Kasumi-1 (cell line): ENCODE measurements at regions not wholly inside any gene's neighbourhood (a gene's known extent, or its start where the extent isn't known, plus 50 kb on each side); places are given as distances from the start of the nearest gene placed in this dataset.
"Not testable (repeated sequence)": the region's sequence is repeated elsewhere in the genome, so short reads cannot be mapped to it uniquely, and the experiment has no call there.

ENCODE experiments used
- DNase-seq, 2 experiments: peaks; one replicate each; lab custom pipeline; 2025; lab: John Stamatoyannopoulos, UW

DNA sequence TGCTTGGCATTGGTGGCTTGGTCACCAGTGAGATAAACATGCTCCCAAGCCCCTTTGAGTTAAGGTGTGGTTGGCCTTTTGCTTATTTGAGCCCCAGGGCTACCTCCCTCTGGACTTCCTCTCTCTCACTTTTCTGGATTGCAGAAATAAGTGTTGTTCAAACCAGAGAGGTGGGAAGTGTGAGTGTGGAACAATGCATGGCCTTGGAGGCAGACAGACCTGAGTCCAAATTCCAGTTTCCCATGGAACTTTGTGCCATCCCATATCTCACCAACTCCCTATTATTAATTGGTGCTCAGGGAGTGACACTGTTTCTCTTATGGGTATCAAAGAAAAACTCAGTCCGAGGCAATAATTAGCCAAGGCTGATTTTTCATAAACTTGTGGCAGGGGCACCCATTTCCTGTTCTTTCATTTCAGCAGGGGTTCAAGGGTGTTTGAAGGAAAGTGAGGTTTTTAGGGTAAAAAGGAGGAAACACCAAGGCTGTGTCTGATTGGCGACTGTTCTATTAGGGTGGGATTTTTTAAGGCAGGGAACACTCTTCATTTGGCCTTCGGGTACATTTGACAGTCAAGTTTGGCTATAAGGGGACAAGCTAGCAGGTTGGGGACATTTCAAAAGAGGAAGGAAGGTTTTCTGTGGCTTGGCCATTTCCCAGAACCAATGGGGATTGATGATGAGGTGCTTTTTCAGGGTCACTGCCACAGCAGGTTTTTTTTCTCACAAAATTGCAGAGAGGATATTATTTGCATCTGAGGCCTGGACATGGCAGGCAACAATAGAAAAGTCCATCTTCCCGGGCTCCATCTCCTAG, 148.8 kb upstream of the NPY start:
- no peak for DNase-seq

DNA sequence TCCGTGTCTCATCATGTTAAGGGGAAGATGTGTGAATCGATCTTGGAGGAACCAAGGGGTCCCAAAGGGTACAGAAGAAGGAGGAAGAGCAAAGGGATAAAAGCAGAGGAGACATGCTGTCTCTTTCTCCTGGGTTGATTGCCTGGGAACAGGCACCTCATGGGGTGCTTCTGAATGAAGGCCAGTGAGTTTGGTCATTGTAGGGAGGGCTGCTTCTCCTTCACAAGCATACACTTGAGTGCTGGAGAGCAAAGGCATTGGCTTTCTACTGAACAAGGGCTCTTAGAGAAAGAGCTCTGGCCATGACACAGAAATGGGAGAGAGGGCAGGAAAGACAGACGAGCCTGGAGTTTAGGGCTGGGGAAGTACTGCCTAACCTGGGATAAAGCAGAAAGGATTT, 146.7 kb upstream of the NPY start:
- no peak for DNase-seq

DNA sequence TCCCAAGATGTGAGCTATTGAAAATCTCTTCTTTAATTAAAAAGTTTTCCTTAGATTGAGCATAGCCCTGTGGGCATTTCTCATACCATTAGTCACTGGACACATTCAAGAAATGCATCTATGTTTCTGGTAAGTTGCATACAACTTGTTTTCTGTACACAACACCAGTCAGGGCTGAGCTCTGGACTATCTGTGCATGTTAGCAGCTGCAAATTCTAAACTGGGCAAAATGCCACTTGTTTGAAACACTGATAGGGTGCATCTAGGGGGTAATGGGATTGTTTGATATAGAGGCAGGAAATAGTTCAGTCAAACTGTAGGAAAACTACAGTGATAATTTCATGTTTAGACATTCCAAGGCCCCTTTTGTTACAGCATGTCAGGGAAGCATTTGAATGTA, 145.6 kb upstream of the NPY start:
- DNase-seq = no peak

DNA sequence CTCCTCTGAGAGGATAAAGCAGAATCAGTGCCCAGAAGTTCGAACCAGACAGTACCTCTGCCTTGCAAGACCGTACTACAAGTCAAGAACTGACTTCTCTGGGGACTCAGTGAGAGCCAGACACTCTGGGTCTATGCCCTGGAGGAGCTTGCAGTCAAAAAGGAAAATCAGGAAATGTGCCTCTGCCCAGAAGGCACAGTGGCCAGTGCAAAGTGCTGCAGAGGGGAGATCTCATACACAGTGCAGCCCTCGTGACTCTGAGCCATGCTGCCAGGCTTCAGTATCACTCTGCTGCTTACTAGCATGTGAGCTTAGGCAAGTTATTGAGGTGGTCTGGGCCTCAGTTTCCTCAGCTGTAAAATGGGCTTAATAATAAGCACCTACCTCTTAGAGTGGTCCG, 144.0 kb upstream of the NPY start:
- no peak for DNase-seq

DNA sequence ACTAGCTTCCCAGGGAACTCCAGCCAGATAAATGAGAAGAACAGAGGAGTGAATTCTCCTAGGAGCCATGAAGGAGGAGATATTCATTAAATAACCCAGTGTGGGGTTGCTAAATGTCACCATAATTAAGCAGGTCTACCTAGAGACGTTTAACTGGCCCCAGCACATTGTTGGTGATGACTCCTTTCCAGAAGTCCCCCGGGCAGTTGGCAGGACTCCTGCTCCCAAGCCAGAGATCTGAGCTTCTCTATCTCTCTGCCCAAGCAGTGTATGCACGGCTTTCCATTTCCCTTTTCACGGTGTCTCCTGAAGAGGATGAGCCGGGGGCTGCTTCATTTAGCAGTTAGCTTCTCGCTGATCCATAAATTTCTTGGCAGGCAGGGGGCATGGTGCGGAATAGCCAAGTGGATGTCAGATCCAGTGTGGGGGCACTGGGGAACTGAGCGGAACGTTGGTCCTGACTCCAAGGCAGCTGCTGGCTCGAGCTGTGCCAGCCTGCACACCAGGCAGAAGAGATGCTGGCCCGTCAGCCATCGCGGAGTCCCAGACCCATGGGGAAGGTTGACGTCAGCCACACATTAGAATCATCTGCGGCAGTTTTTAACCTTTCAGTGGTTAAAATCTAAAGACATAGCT, 142.0 kb upstream of the NPY start:
- DNase-seq = no peak

DNA sequence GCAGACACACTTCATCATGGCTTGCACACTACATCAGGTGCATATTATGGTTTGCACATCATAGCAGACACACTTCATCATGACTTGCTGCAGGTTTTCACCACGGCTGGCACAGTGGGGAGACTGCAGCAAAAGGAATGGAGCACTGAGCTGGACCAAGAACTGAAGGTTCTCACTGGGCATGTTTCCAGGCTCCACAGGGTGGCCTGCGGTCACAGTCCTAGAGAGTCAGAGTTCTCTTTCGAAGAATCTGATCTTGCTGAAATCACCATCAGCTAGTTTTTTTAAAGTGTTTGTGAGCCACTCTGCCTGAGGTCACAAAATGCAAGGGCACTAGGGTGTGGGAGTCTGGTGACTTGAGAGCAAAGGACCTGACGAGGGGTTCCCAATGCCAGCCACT, 140.4 kb upstream of the NPY start:
- DNase-seq = no peak

DNA sequence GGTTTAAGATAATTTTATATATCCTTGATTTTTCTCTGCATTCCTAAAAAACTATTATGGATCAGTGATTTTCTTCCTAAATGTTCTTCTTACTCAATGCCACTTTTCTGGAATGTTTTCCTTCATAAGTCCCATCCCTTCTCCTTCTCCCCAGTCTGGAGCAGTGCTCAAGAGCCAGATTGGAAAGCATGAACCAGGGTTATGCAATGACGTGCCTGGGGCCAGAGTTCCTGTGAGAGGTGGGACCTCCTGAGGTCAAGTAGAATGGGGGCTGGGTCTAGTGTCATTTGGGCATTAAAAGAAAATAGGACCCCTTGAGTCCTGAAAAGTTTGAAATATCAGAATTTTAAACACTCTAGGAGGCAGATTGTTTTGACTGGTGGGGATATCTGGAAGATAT, 132.0 kb upstream of the NPY start:
- DNase-seq = no peak

DNA sequence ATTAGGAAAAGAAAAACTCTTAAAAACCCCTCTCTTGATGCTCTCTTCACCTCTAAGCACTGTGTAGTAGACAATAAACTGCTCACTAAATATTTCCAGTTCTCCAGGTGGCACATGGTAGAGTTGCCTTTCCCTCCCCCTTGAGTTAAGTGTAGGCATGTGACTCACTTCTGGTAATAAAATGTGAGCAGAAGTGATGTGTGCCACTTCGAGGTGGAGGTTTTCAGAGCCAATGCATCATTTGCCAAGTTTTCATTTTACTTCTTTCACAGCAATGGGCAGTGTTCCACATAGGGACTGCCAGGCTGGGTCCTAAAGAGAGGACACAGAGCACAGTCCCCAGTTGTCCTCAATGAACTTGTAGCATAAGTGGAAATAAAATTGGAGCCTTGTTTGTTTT, 131.6 kb upstream of the NPY start:
- DNase-seq = no peak

DNA sequence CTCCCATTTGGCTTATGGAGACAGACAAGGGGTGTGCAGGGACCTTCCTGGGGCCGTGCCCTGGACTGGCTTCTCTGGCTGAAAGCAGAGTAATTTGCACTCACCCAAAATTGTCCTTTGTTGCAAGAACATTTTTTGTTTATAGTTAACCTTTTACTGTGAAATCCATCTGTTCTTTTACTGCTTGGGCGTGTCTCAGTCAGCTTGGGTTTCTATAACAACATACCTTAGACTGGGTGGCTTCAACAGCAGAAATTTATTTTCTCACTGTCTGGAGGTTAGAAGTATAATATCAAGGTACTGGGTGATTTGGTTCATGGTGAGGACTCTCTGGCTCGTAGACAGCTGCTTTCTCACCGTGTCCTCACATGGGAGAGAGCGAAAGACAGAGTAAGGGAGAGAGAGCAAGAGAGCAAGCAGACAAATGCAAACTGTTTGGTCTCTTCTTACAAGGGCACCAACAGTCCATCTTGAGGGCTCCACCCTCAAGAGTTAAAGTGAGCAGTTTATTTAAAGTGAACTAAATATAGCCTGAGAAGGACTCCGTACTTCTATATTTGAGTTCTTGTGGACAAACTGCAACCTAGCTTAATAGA, 131.0 kb upstream of the NPY start:
- DNase-seq = no peak

DNA sequence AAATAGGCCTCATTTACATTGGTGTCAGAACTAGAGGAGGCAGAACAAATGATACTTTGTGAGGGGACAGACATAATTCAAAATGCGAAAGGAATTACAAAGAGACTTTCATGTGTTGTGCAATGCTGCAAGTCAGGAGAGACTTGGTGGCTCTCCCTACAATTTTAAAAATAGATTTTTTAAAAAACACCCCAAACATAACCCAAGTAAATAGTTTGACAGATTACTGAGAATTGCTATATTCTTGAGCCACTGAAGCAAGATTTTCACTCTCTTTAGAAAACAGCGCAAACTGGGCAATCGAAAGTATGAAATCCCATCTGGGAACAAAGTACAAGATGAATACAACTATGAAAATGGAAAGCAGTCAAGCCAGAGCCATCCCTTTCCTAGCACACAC, 126.3 kb upstream of the NPY start:
- no peak for DNase-seq

DNA sequence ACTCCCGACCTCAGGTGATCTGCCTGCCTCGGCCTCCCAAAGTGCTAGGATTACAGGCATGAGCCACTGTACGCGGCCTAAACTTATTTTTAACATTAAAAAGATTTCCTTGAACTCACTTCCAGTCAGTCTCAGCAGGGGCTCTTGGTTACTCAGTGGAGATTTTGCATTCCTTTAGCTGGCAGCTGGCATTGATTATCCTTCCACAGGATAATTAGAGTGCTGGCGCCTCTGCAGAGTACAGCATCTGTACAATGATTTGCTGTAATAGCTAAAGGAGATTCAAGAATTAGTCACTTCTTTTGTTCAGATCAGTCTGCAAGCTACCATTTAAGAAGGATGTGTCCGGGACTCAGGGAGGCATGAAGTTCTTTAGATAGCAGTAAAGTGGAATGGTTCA, 125.0 kb upstream of the NPY start:
- no peak for DNase-seq

DNA sequence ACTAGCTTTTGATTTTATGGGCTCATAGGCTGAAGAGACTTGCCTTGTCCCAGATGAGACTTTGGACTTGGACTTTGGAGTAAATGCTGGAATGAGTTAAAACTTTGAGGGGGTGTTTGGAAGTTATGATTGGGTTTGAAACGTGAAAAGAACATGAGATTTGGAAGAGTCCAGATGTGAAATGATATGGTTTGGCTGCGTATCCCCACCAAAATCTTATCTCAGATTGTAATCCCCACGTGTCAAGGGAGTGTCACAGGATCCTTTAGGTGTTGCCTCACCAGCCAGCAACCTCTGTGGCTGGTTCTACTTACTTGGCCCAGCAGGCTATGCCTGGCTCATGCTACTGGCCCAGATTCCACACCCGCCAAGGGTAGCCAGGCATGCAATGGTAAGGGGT, 119.6 kb upstream of the NPY start:
- no peak for DNase-seq

DNA sequence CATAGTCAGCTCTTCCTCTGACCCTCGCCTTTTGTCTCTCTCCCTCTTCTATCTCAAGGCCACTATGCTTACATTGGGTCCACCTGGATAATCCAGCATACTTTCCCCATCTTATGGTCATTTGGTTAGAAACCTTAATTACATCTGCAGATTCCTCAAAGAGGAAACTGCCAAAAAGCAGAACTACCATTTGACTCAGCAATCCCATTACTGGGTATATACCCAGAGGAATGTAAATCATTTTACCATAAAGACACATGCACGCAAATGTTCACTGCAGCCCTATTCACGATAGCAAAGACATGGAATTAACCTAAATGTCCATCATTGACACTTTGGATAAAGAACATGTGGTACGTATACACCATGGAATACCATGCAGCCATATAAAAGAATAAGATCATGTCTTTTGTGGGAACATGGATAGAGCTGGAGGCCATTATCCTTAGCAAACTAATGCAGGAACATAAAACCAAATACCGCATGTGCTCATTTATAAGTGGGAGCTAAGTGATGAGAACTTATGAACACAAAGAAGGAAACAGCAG, 114.8 kb upstream of the NPY start:
- no peak for DNase-seq

DNA sequence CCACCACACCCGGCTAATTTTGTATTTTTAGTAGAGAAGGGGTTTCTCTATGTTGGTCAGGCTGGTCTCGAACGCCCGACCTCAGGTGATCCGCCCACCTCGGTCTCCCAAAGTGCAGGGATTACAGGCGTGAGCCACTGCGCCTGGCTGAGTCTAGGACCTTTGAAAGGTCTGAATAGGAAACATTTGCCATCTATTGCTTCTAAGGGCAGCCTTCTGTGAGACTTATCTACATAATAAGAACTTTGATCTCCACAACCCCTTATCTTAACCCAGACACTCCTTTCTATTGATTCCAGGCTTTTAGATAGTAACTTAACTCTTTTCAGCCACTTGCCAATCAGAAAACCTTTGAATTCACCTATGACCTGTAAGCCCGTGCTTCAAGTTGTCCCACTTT, 112.0 kb upstream of the NPY start:
- DNase-seq = not testable (repeated sequence)

DNA sequence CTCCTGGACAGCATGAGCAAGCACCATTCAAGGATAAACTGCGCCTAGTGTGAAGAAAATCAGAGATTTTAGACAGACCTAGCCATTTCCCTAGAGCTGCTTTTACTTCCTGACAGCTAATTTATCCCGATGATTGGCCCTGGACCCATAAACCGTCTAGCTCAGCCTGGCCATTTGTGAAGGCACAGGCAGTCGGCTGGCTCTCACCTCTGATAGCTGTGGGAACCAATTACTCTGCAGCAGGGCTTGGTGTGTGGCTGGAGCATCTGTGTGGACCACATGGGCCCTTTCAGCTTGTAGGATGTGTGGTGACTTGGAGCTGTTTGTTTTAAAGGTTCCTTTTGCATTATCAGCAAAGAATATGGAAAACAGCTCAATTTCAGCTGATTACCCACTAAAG, 111.1 kb upstream of the NPY start:
- DNase-seq = no peak

DNA sequence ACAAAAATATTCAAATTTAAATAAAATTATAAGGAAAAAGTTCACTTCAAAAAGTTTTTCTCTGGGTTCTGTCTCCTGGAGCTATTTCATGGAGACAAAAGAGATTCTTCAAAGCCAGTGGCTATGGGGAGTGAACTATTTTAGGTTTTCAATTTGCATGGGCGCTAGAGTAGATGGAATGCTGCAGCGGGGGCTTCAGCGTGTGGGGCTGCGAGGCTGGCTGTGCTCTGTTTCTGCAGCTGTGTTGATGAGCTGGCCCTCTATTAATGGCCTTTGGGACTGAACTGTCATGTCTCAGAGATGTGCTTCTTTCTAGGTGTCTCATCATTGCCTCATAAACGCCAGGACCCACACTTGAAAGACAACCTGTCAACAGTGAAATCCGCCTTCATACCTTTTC, 108.4 kb upstream of the NPY start:
- no peak for DNase-seq

DNA sequence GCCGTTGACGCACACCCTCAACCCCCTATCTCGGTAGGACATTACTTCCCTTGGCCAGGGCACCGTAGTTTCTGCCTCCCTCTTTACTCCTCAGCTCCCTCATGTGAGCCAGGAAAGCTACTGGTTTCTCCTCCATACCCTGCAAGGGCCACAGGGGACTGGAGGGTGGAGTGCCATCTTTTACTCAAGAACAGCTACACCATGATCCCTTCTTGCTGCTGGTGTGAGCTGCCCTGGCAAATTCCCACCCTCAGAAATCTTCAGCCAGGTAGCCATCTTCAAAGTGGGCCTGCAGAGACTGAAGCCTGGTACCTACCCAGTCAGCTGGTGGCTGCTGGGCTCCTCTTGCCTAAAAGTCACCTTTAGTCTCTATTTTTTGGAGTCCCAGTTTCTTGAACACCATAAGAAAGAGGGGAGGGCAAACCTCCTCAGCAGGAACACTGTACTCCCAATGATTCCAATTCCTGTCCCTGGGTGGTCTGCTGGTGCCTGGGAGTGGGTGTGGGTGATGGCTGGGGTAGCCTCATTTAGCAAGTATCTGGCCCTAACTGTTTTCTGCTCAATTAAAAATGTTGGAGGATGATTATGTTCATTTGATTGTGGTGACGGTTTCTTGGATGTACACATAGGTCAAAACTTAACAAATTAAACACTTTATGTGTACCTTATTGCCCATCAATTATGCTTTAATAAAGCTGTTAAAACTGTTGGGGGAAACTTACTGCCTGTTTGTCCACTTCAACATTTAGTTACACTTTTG, 105.0 kb upstream of the NPY start:
- no peak for DNase-seq

DNA sequence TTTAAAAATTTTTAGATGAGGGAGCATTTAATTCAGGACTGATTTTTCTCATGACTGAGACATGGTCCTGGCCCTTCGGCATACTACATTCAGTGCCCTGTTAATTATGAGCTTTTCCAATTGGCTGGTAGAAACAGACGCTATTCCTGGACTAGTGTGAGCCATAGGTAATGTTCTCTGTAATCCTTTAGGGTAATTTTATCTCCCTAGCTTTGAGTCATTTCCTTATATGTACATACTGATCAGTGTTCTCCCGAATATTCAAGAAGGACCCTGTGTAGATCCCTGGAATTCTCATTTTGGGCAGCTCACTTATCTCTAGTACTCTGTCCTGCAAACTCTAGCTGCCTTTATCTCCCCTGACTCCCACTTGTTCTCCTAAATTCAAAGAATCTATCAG, 92.6 kb upstream of the NPY start:
- no peak for DNase-seq

DNA sequence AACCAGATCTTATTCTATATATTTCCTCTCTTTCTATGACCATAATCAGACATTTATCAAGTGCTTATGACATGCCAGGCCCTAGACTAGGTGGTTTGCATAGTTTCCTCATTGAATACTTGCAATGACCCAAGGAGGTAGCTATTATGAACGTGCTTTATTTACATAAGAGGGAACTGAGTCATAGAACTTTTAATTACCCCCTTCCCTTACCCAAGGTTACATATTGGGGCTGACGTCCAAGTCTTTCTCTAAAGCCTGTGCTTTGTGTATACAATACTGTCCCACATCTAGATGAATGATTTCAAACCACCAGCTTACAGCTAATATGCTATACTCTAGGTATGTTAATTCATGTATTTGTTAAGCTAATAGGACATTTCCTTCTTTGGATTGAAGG, 91.9 kb upstream of the NPY start:
- no peak for DNase-seq

DNA sequence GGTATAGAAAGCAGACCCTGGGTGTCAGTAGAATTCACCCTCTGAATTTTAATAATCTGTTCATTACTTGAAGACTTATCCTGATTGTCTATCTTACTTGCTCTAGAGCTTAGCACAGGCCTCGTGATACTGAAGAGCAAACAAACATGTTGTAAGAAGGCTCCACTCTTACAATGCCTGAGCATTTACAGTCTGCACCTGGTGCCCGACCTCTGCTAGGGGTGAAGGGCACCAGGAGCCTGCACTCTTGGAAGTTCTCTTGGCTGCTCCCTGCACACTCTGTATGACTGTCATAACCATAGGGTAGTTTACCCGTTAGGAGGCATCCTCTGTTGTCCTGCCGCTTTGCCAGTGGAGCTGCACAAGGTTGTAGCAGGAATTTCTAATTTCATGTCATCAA, 91.3 kb upstream of the NPY start:
- DNase-seq = no peak

DNA sequence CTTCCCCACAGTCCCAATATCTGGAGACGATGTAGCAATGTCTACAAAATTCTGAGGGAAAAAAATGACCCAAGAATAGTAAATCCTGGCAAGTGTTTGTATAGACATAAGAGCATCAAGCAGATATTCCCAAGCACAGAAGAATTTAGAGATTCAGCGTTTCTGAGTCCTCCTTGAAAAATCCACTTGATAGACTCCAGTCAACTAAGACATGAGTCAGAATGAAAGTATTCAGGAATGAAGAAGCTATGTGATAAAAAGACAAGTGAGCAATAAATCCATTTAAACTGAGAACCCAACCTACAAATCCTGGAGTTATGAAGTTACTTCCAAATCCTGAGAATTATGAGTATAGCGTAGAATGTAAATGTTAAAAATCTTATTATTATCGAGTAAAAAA, 86.1 kb upstream of the NPY start:
- no peak for DNase-seq

DNA sequence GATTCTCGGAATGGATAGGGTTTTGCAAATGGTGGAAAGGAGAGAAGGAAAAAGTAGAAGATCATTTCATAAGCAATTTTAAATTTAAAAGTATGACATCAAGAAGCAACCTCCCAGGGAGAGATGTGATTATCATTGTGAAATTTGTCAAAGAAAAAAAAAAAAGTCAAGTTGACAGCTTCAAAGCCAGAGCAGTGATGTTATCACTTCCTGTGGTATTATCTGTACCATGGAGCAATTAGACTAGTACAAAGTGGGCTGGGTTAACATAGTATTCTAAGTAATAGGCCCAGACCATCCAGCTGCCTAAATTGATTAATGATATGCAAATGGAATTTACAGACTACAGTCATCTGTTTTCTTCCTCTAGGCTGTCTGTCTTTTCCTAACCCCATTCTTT, 84.0 kb upstream of the NPY start:
- no peak for DNase-seq
